NCI-H2029 (cell line): ENCODE measurements at regions not wholly inside any gene's neighbourhood (a gene's known extent, or its start where the extent isn't known, plus 50 kb on each side); places are given as distances from the start of the nearest gene placed in this dataset.

Source experiments
- DNase-seq: peaks from one replicate; lab custom pipeline; 2025; lab: John Stamatoyannopoulos, UW

GRCh38 chr18:27473318-27473717 is 288.2 kb upstream of the CHST9 start:
- DNase-seq: no peak

- no peak for DNase-seq
Observed at GRCh38 chr18:27467073-27467472, 282.0 kb upstream of the CHST9 start.

- DNase-seq: no peak
Observed at GRCh38 chr18:27461957-27462356, 276.8 kb upstream of the CHST9 start.

GRCh38 chr18:27449104-27449503 is 264.0 kb upstream of the CHST9 start:
- DNase-seq: no peak

GRCh38 chr18:27447930-27448329 is 262.8 kb upstream of the CHST9 start:
- DNase-seq: no peak

- no peak for DNase-seq
Observed at GRCh38 chr18:27447451-27447881, 262.4 kb upstream of the CHST9 start.

- no peak for DNase-seq
Observed at GRCh38 chr18:27430595-27430994, 245.5 kb upstream of the CHST9 start.

GRCh38 chr18:27428716-27429475 is 243.8 kb upstream of the CHST9 start:
- DNase-seq: no peak

GRCh38 chr18:27428120-27428519 is 243.0 kb upstream of the CHST9 start:
- no peak for DNase-seq

- DNase-seq: no peak
Observed at GRCh38 chr18:27423581-27423980, 238.5 kb upstream of the CHST9 start.

GRCh38 chr18:27419646-27420045 is 234.5 kb upstream of the CHST9 start:
- no peak for DNase-seq

- DNase-seq: no peak
Observed at GRCh38 chr18:27415495-27415894, 230.4 kb upstream of the CHST9 start.

- DNase-seq: no peak
Observed at GRCh38 chr18:27414682-27415081, 229.6 kb upstream of the CHST9 start.

GRCh38 chr18:27413495-27414401 is 228.6 kb upstream of the CHST9 start:
- no peak for DNase-seq

- DNase-seq: no peak
Observed at GRCh38 chr18:27412556-27412955, 227.4 kb upstream of the CHST9 start.

GRCh38 chr18:27411911-27412310 is 226.8 kb upstream of the CHST9 start:
- no peak for DNase-seq

- no peak for DNase-seq
Observed at GRCh38 chr18:27411013-27411412, 225.9 kb upstream of the CHST9 start.

GRCh38 chr18:27404855-27405254 is 219.7 kb upstream of the CHST9 start:
- no peak for DNase-seq

GRCh38 chr18:27400001-27400400 is 214.9 kb upstream of the CHST9 start:
- DNase-seq: no peak

- no peak for DNase-seq
Observed at GRCh38 chr18:27395752-27396151, 210.6 kb upstream of the CHST9 start.

- no peak for DNase-seq
Observed at GRCh38 chr18:27394687-27395086, 209.6 kb upstream of the CHST9 start.

GRCh38 chr18:27382567-27383216 is 197.6 kb upstream of the CHST9 start:
- no peak for DNase-seq
